ENCODE measurements at regions not wholly inside any gene's neighbourhood (a gene's known extent, or its start where the extent isn't known, plus 50 kb on each side); places are given as distances from the start of the nearest gene placed in this dataset.

GRCh38 chr10:4190876-4191275 is 405.9 kb upstream of the KLF6 start:
- TF ChIP-seq, protein P1, sequence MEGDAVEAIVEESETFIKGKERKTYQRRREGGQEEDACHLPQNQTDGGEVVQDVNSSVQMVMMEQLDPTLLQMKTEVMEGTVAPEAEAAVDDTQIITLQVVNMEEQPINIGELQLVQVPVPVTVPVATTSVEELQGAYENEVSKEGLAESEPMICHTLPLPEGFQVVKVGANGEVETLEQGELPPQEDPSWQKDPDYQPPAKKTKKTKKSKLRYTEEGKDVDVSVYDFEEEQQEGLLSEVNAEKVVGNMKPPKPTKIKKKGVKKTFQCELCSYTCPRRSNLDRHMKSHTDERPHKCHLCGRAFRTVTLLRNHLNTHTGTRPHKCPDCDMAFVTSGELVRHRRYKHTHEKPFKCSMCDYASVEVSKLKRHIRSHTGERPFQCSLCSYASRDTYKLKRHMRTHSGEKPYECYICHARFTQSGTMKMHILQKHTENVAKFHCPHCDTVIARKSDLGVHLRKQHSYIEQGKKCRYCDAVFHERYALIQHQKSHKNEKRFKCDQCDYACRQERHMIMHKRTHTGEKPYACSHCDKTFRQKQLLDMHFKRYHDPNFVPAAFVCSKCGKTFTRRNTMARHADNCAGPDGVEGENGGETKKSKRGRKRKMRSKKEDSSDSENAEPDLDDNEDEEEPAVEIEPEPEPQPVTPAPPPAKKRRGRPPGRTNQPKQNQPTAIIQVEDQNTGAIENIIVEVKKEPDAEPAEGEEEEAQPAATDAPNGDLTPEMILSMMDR (conservative IDR thresholded peaks at IDR 0.05), result no peak
- no peak for TF ChIP-seq EZH2 (IDR thresholded peaks at IDR 0.05; ENCODE audit: low read depth)
